HepG2 (cell line): ENCODE measurements at regions not wholly inside any gene's neighbourhood (a gene's known extent, or its start where the extent isn't known, plus 50 kb on each side); places are given as distances from the start of the nearest gene placed in this dataset.

ENCODE experiments used
- GABPA ChIP-seq, 2 experiments: IDR thresholded peaks; 2 replicates each; pipeline ENCODE4 v1.6.1; 2011 to 2016; ENCODE audit warnings: low read depth in 2 of 2, low read length in 1 of 2, missing biosample characterization in 1 of 2, missing genetic modification characterization in 1 of 2
- TAF1 ChIP-seq: sonication (generic); formaldehyde crosslinking; IDR thresholded peaks from 2 replicates; pipeline ENCODE4 v1.4.0; 2020; ENCODE audit warnings: missing genetic modification reagents
- ZNF333 ChIP-seq: sonication (generic); formaldehyde crosslinking; IDR thresholded peaks from 2 replicates; pipeline ENCODE4 v1.4.0; 2020; ENCODE audit warnings: mild to moderate bottlenecking, missing genetic modification reagents, borderline replicate concordance
- ZNF605 ChIP-seq: sonication (generic); formaldehyde crosslinking; IDR thresholded peaks from 2 replicates; pipeline ENCODE4 v1.8.0; 2022; ENCODE audit warnings: mild to moderate bottlenecking, missing genetic modification reagents
- TF ChIP-seq, protein P1 (sequence below): sonication (generic); formaldehyde crosslinking; IDR thresholded peaks from 2 replicates; pipeline ENCODE4 v1.5.0; 2020; ENCODE audit warnings: mild to moderate bottlenecking, missing genetic modification reagents, moderate library complexity
- TF ChIP-seq, protein P2 (sequence below): sonication (generic); formaldehyde crosslinking; IDR thresholded peaks from 2 replicates; pipeline ENCODE4 v1.4.0; 2020; ENCODE audit warnings: missing genetic modification reagents
- TF ChIP-seq, protein P3 (sequence below): sonication (generic); formaldehyde crosslinking; IDR thresholded peaks from 2 replicates; pipeline ENCODE4 v1.8.1; 2023; ENCODE audit warnings: missing genetic modification reagents, inconsistent platforms, borderline replicate concordance

DNA sequence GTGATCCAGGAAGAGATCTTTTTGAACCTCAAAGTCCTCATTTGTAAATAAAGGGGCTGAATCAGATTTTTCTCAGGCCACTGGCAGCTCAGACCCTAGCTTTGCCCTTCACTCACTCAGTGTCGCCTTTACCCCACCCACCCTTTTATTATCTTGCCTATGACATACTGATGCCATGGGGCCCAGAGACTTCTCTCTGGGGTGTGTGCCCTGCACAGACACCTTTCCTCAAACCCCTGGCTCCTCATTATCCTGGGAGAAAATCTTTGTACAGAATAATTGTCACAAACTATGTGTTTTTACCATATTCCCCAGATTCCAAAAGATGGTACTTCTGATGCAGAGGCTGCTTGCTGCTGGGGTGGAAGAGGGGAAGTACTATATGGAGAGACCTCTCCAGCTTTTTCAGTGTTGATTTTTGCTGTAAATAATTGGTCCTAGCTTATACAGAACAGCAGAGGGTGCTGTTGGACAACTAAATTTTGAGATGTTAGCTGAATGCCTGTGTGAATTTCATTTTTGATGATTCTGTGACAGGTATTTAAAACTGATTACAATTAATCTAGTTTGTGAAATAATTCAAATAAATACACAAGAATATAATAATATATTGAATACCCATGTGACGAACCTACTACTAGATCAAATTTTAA lies 53.9 kb upstream of the DCD start:
- TF ChIP-seq, protein P1, sequence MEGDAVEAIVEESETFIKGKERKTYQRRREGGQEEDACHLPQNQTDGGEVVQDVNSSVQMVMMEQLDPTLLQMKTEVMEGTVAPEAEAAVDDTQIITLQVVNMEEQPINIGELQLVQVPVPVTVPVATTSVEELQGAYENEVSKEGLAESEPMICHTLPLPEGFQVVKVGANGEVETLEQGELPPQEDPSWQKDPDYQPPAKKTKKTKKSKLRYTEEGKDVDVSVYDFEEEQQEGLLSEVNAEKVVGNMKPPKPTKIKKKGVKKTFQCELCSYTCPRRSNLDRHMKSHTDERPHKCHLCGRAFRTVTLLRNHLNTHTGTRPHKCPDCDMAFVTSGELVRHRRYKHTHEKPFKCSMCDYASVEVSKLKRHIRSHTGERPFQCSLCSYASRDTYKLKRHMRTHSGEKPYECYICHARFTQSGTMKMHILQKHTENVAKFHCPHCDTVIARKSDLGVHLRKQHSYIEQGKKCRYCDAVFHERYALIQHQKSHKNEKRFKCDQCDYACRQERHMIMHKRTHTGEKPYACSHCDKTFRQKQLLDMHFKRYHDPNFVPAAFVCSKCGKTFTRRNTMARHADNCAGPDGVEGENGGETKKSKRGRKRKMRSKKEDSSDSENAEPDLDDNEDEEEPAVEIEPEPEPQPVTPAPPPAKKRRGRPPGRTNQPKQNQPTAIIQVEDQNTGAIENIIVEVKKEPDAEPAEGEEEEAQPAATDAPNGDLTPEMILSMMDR (CRISPR knock-in tag) = peak; percentile 58
- TF ChIP-seq GABPA (IDR thresholded peaks at IDR 0.05; ENCODE audit: low read depth, low read length) (no peak), GABPA (CRISPR knock-in tag; IDR thresholded peaks at IDR 0.05; ENCODE audit: low read depth) (no peak), ZNF333 (CRISPR knock-in tag) (no peak), ZNF605 (CRISPR knock-in tag) (no peak), TAF1 (CRISPR knock-in tag) (no peak)
- TF ChIP-seq, protein P2, sequence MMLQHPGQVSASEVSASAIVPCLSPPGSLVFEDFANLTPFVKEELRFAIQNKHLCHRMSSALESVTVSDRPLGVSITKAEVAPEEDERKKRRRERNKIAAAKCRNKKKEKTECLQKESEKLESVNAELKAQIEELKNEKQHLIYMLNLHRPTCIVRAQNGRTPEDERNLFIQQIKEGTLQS (CRISPR knock-in tag) = no peak
- TF ChIP-seq, protein P3, sequence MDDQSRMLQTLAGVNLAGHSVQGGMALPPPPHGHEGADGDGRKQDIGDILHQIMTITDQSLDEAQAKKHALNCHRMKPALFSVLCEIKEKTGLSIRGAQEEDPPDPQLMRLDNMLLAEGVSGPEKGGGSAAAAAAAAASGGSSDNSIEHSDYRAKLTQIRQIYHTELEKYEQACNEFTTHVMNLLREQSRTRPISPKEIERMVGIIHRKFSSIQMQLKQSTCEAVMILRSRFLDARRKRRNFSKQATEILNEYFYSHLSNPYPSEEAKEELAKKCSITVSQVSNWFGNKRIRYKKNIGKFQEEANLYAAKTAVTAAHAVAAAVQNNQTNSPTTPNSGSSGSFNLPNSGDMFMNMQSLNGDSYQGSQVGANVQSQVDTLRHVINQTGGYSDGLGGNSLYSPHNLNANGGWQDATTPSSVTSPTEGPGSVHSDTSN (CRISPR knock-in tag) = no peak
